ENCODE measurements at regions not wholly inside any gene's neighbourhood (a gene's known extent, or its start where the extent isn't known, plus 50 kb on each side); places are given as distances from the start of the nearest gene placed in this dataset.

DNA sequence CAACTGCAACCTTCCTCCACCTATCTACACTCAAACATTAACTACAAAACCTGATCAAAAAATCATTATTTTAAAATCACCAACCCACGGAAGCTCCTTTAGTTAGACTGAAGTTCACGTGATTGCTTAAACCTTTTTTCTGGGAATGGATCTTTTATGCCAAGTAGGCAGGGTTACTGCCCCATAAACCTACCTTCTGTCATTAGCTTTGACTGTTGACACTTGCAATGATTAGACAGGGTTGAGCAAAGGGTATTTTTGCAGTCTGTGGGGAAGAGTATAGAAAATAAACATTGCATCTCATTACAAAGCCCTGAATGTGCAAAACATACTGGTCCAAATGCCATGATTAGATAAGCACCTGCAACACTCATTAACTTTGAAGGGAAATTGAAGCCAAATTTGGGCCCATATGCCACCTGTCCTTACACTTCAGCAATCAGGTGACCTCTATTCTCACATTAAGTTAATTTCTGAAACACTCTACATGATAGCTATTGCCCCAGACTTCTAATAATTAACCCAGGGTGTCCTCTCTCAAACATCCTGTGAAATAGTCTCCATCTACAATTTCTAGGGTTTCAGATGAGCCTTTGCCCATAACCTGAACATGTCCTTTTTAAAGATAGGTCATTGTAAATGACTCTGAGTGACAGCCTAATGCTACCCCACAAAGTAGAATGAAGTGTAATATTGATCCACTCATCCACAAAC lies 156.0 kb upstream of the PLEKHG7 start:
- peaks cover 4% of the 10 kb centered on the region for H3K4me1 ChIP-seq (ENCODE audit: control insufficient read depth, insufficient read depth, low read length)
- DNase-seq = no peak
- WGBS (ENCODE audit: insufficient coverage) = no CpG with 5 or more reads among the region's 2 CpGs
- H3K4me3 ChIP-seq (ENCODE audit: low read length) = no peak overlapping the region
- H3K9me3 ChIP-seq (replicated peaks; ENCODE audit: control insufficient read depth, low read depth, low read length) = no peaks in the 10 kb centered on the region
- no peaks in the 10 kb centered on the region for H3K36me3 ChIP-seq (ENCODE audit: control insufficient read depth, insufficient read depth, low read length)
- H3K27ac ChIP-seq (ENCODE audit: low read length) = no peak overlapping the region
- no peaks in the 10 kb centered on the region for H3K27me3 ChIP-seq (ENCODE audit: control insufficient read depth, insufficient read depth, low read length)

- Histone ChIP-seq H3K4me1 (ENCODE audit: control insufficient read depth, insufficient read depth, low read length) (peaks cover 4% of the 10 kb centered on the region), H3K4me3 (ENCODE audit: low read length) (no peak overlapping the region)
- no CpG with 5 or more reads among the region's 3 CpGs for WGBS (ENCODE audit: insufficient coverage)
Measured at GRCh38 chr12:92546259-92546634, 156.5 kb upstream of the PLEKHG7 start.

DNA sequence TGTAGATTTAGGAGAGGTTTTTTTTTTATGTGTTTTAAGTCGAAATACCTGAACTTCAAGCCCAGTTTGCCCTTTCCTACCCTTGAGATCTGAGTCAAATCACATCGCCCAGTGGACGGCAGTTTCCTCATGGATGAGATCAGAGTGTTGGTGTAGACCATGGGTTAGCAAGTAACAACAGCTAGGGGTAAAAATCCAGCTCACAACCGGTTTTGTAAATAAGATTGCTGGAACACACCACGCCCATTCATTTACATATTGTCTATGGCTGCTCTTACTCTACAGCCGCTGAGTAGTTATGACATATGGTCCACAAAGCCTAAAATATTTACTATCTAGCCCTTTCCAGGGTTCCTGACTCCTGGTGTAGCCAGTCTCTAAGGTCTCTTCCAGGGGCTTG lies 158.5 kb upstream of the PLEKHG7 start:
- no peak for DNase-seq
- Histone ChIP-seq H3K27ac (ENCODE audit: low read length) (no peak overlapping the region), H3K4me3 (ENCODE audit: low read length) (no peak overlapping the region), H3K9me3 (replicated peaks; ENCODE audit: control insufficient read depth, low read depth, low read length) (no peaks in the 10 kb centered on the region), H3K36me3 (ENCODE audit: control insufficient read depth, insufficient read depth, low read length) (no peaks in the 10 kb centered on the region), H3K27me3 (ENCODE audit: control insufficient read depth, insufficient read depth, low read length) (no peaks in the 10 kb centered on the region), H3K4me1 (ENCODE audit: control insufficient read depth, insufficient read depth, low read length) (peaks cover 14% of the 10 kb centered on the region)
- WGBS (ENCODE audit: insufficient coverage) = 86% methylated on average over 4 of the region's 6 CpGs

More at GRCh38 chr12:92546259-92546634, 156.5 kb upstream of the PLEKHG7 start:
- H3K9me3 ChIP-seq (replicated peaks; ENCODE audit: control insufficient read depth, low read depth, low read length) = no peaks in the 10 kb centered on the region
- no peaks in the 10 kb centered on the region for H3K36me3 ChIP-seq (ENCODE audit: control insufficient read depth, insufficient read depth, low read length)
- no peak for DNase-seq
- H3K27me3 ChIP-seq (ENCODE audit: control insufficient read depth, insufficient read depth, low read length) = no peaks in the 10 kb centered on the region
- H3K27ac ChIP-seq (ENCODE audit: low read length) = no peak overlapping the region

- no peak overlapping the region for H3K4me3 ChIP-seq (ENCODE audit: low read length)
- H3K27ac ChIP-seq (ENCODE audit: low read length) = no peak overlapping the region
- DNase-seq = no peak
Measured at GRCh38 chr12:92543840-92544239, 158.9 kb upstream of the PLEKHG7 start.

GRCh38 chr12:92543359-92543758 lies 159.4 kb upstream of the PLEKHG7 start:
- peaks cover 16% of the 10 kb centered on the region for H3K4me1 ChIP-seq (ENCODE audit: control insufficient read depth, insufficient read depth, low read length)
- no peak overlapping the region for H3K4me3 ChIP-seq (ENCODE audit: low read length)
- no peaks in the 10 kb centered on the region for H3K27me3 ChIP-seq (ENCODE audit: control insufficient read depth, insufficient read depth, low read length)
- WGBS (ENCODE audit: insufficient coverage) = no CpG with 5 or more reads among the region's 1 CpG
- no peak overlapping the region for H3K27ac ChIP-seq (ENCODE audit: low read length)
- DNase-seq = peak; percentile 20
- no peaks in the 10 kb centered on the region for H3K9me3 ChIP-seq (replicated peaks; ENCODE audit: control insufficient read depth, low read depth, low read length)
- no peaks in the 10 kb centered on the region for H3K36me3 ChIP-seq (ENCODE audit: control insufficient read depth, insufficient read depth, low read length)

More at GRCh38 chr12:92543840-92544239, 158.9 kb upstream of the PLEKHG7 start:
- Histone ChIP-seq H3K27me3 (ENCODE audit: control insufficient read depth, insufficient read depth, low read length) (no peaks in the 10 kb centered on the region), H3K36me3 (ENCODE audit: control insufficient read depth, insufficient read depth, low read length) (no peaks in the 10 kb centered on the region), H3K9me3 (replicated peaks; ENCODE audit: control insufficient read depth, low read depth, low read length) (no peaks in the 10 kb centered on the region), H3K4me1 (ENCODE audit: control insufficient read depth, insufficient read depth, low read length) (peaks cover 16% of the 10 kb centered on the region)
- WGBS (ENCODE audit: insufficient coverage) = no CpG with 5 or more reads among the region's 4 CpGs

DNA sequence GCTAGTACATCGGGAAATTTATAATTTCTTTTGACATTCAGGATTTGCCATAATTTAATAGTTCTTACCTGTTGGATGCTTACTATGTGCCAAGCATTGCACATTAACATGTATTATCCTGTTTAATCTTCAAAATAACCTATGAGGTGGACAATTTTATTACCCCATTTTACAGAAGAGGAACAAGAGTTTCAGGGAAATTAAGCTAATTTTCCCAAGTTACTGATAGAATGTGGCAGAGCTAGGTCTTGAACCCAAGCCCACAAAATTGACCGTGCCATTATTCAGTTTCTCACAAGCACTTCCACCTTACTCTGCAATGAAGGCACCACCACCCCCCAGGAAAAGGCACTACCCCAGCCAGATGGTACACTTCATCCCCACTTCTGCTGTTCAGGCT lies 161.1 kb upstream of the PLEKHG7 start:
- WGBS (ENCODE audit: insufficient coverage) = 83% methylated on average over 1 of the region's 2 CpGs
- Histone ChIP-seq H3K27me3 (ENCODE audit: control insufficient read depth, insufficient read depth, low read length) (no peaks in the 10 kb centered on the region), H3K4me1 (ENCODE audit: control insufficient read depth, insufficient read depth, low read length) (peaks cover 16% of the 10 kb centered on the region), H3K9me3 (replicated peaks; ENCODE audit: control insufficient read depth, low read depth, low read length) (no peaks in the 10 kb centered on the region), H3K4me3 (ENCODE audit: low read length) (no peak overlapping the region), H3K27ac (ENCODE audit: low read length) (no peak overlapping the region), H3K36me3 (ENCODE audit: control insufficient read depth, insufficient read depth, low read length) (no peaks in the 10 kb centered on the region)
- DNase-seq = no peak

DNA sequence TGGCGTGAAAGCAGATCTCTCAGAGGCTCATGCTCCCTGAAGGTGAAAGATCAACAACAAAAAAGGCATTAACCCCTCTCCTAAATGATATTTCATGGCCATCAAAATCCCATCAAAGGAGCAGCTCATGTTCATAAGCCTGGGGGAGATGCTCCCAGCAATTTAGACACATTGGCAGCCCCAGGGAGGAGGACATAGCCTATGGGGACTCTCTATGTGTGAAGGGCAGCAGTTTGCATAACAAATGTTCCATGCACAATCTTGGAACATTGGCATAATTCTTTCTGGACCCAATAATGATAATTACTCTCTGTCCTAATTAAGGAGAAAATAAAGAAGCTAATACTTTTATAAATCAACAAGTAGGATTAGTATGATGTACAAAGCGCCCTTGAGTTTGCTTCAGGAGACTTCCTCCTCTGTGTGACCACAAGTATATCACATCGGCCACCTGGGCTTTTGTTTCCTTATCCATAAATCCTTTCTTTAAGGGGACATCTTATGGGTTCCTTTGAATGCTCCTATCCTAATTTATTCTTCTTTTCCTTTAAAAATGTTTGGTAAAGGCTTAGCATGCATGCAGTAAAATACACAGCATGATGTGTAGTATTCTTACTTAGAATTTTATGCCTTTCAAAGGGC lies 161.9 kb upstream of the PLEKHG7 start:
- no peaks in the 10 kb centered on the region for H3K27me3 ChIP-seq (ENCODE audit: control insufficient read depth, insufficient read depth, low read length)
- H3K4me1 ChIP-seq (ENCODE audit: control insufficient read depth, insufficient read depth, low read length) = peaks cover 16% of the 10 kb centered on the region
- no peak overlapping the region for H3K4me3 ChIP-seq (ENCODE audit: low read length)
- no peaks in the 10 kb centered on the region for H3K36me3 ChIP-seq (ENCODE audit: control insufficient read depth, insufficient read depth, low read length)
- no peak for DNase-seq
- WGBS (ENCODE audit: insufficient coverage) = no CpG with 5 or more reads among the region's 3 CpGs
- H3K27ac ChIP-seq (ENCODE audit: low read length) = peak overlapping the region; percentile 57
- no peaks in the 10 kb centered on the region for H3K9me3 ChIP-seq (replicated peaks; ENCODE audit: control insufficient read depth, low read depth, low read length)

- 37% methylated on average over 11 of the region's 12 CpGs for WGBS (ENCODE audit: insufficient coverage)
- Histone ChIP-seq H3K36me3 (ENCODE audit: control insufficient read depth, insufficient read depth, low read length) (no peaks in the 10 kb centered on the region), H3K4me3 (ENCODE audit: low read length) (no peak overlapping the region), H3K27ac (ENCODE audit: low read length) (peak overlapping the region; percentile 57), H3K9me3 (replicated peaks; ENCODE audit: control insufficient read depth, low read depth, low read length) (no peaks in the 10 kb centered on the region), H3K27me3 (ENCODE audit: control insufficient read depth, insufficient read depth, low read length) (no peaks in the 10 kb centered on the region), H3K4me1 (ENCODE audit: control insufficient read depth, insufficient read depth, low read length) (peaks cover 16% of the 10 kb centered on the region)
- DNase-seq = peak; percentile 42
Measured at GRCh38 chr12:92539976-92540781, 162.6 kb upstream of the PLEKHG7 start.

- WGBS (ENCODE audit: insufficient coverage) = 29% methylated on average over 3 of the region's 5 CpGs
- peaks cover 16% of the 10 kb centered on the region for H3K4me1 ChIP-seq (ENCODE audit: control insufficient read depth, insufficient read depth, low read length)
- peak overlapping the region; percentile 42 for H3K27ac ChIP-seq (ENCODE audit: low read length)
- H3K9me3 ChIP-seq (replicated peaks; ENCODE audit: control insufficient read depth, low read depth, low read length) = no peaks in the 10 kb centered on the region
- H3K4me3 ChIP-seq (ENCODE audit: low read length) = no peak overlapping the region
- H3K36me3 ChIP-seq (ENCODE audit: control insufficient read depth, insufficient read depth, low read length) = no peaks in the 10 kb centered on the region
- no peaks in the 10 kb centered on the region for H3K27me3 ChIP-seq (ENCODE audit: control insufficient read depth, insufficient read depth, low read length)
- DNase-seq = peak; percentile 59
Measured at GRCh38 chr12:92539110-92539749, 163.6 kb upstream of the PLEKHG7 start.

All from muscle of leg (tissue), 3 donors.